OCI-LY1 (cell line): ENCODE measurements at regions not wholly inside any gene's neighbourhood (a gene's known extent, or its start where the extent isn't known, plus 50 kb on each side); places are given as distances from the start of the nearest gene placed in this dataset.

ENCODE experiments used
- H2AFZ ChIP-seq: fragments of 200-600 bp; sonication (generic), shearing (Covaris generic); 2 replicates; pipeline ENCODE4 v1.6.0; 2014; ENCODE audit warnings: antibody characterized with exemption, mild to moderate bottlenecking, low read length
- H3F3A ChIP-seq: fragments of 200-600 bp; sonication (generic), shearing (Covaris generic); 2 replicates; pipeline ENCODE4 v1.6.0; 2014; ENCODE audit warnings: mild to moderate bottlenecking, antibody characterized with exemption, low read length, moderate library complexity; ENCODE audit not compliant: insufficient read depth
- H3K27ac ChIP-seq: fragments of 200-600 bp; sonication (generic); 2 replicates; pipeline ENCODE4 v1.5.1; 2014; ENCODE audit warnings: low read length, mixed run types, mild to moderate bottlenecking, low read depth; ENCODE audit not compliant: poor library complexity, severe bottlenecking
- H3K27me3 ChIP-seq: fragments of 200-600 bp; sonication (generic); 2 replicates; pipeline ENCODE4 v1.6.0; 2014; ENCODE audit warnings: antibody characterized with exemption, mild to moderate bottlenecking, low read length, moderate library complexity; ENCODE audit not compliant: insufficient read depth
- H3K36me3 ChIP-seq: fragments of 200-600 bp; sonication (generic); 2 replicates; pipeline ENCODE4 v1.6.1; 2014; ENCODE audit warnings: mild to moderate bottlenecking, antibody characterized with exemption, low read length, moderate library complexity, mixed read lengths; ENCODE audit not compliant: insufficient read depth
- H3K4me1 ChIP-seq: fragments of 200-600 bp; sonication (generic); 2 replicates; pipeline ENCODE4 v1.5.1; 2014; ENCODE audit warnings: mild to moderate bottlenecking, low read length, moderate library complexity; ENCODE audit not compliant: insufficient read depth, severe bottlenecking
- H3K4me2 ChIP-seq: fragments of 200-600 bp; sonication (generic), shearing (Covaris generic); 2 replicates; pipeline ENCODE4 v1.6.1; 2014; ENCODE audit warnings: low read length
- H3K4me3 ChIP-seq: fragments of 200-600 bp; sonication (generic); 2 replicates; pipeline ENCODE4 v1.5.1; 2014; ENCODE audit warnings: low read length, low read depth, mild to moderate bottlenecking, mixed read lengths; ENCODE audit not compliant: poor library complexity, severe bottlenecking
- H3K79me2 ChIP-seq: fragments of 200-600 bp; shearing (Covaris generic); 2 replicates; pipeline ENCODE4 v1.6.1; 2016; ENCODE audit warnings: mixed run types, low read length, mixed read lengths; ENCODE audit not compliant: insufficient read depth
- H3K9ac ChIP-seq: fragments of 200-600 bp; sonication (generic), shearing (Covaris generic); 2 replicates; pipeline ENCODE4 v1.6.1; 2014; ENCODE audit warnings: mild to moderate bottlenecking, low read length, mixed read lengths
- H3K9me2 ChIP-seq: fragments of 200-600 bp; sonication (generic), shearing (Covaris generic); 2 replicates; pipeline ENCODE4 v1.6.1; 2014; ENCODE audit warnings: low read depth, mild to moderate bottlenecking, low read length, mixed read lengths
- H3K9me3 ChIP-seq: fragments of 200-600 bp; shearing (Covaris generic); 2 replicates; pipeline ENCODE4 v1.6.1; 2014; ENCODE audit warnings: low read length, mixed read lengths
- H4K20me1 ChIP-seq: fragments of 200-600 bp; sonication (generic), shearing (Covaris generic); 2 replicates; pipeline ENCODE4 v1.6.0; 2016; ENCODE audit warnings: mild to moderate bottlenecking, low read length; ENCODE audit not compliant: insufficient read depth
- EZH2 ChIP-seq: fragments of 200-600 bp; sonication (generic), shearing (Covaris generic); IDR thresholded peaks from 2 replicates; pipeline ENCODE4 v1.8.0; 2017; ENCODE audit warnings: borderline replicate concordance, mixed run types, mild to moderate bottlenecking, antibody characterized with exemption, low read length, moderate library complexity, mixed read lengths
- TF ChIP-seq, protein P1 (sequence below): fragments of 200-600 bp; sonication (generic), shearing (Covaris generic); IDR thresholded peaks from 2 replicates; pipeline ENCODE4 v1.5.1; 2017; ENCODE audit warnings: mild to moderate bottlenecking, antibody characterized with exemption, low read length, moderate library complexity, mixed read lengths

DNA sequence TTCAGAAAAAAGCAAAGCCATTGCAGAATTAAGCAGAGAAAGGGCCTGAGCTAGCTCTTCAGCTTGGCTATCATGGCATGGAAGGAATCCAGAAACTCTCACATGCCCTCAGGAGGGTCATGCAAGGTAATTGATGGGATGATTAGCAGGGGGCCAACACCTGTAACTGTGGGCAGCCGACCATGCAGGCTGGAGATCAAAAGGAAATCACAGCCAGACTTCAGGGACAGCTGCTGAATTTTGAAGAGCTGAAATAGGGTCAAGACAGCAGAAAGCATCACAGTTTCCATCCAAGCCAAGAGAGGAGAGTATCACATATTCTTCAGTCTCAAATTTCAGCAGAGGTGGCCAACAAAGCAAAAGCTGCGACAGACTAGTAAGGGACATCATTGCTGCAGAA is 239.6 kb upstream of the STEAP1 start:
- Histone ChIP-seq H3K79me2 (no peaks in the 10 kb centered on the region), H3K36me3 (no peaks in the 10 kb centered on the region), H3F3A (no peaks in the 10 kb centered on the region), H3K27ac (no peak overlapping the region), H3K9me2 (no peaks in the 10 kb centered on the region), H3K4me3 (no peak overlapping the region), H3K9ac (no peak overlapping the region), H3K9me3 (no peaks in the 10 kb centered on the region), H4K20me1 (no peaks in the 10 kb centered on the region), H3K4me1 (no peaks in the 10 kb centered on the region), H3K27me3 (no peaks in the 10 kb centered on the region), H2AFZ (no peak overlapping the region), H3K4me2 (no peak overlapping the region)
- TF ChIP-seq, protein P1, sequence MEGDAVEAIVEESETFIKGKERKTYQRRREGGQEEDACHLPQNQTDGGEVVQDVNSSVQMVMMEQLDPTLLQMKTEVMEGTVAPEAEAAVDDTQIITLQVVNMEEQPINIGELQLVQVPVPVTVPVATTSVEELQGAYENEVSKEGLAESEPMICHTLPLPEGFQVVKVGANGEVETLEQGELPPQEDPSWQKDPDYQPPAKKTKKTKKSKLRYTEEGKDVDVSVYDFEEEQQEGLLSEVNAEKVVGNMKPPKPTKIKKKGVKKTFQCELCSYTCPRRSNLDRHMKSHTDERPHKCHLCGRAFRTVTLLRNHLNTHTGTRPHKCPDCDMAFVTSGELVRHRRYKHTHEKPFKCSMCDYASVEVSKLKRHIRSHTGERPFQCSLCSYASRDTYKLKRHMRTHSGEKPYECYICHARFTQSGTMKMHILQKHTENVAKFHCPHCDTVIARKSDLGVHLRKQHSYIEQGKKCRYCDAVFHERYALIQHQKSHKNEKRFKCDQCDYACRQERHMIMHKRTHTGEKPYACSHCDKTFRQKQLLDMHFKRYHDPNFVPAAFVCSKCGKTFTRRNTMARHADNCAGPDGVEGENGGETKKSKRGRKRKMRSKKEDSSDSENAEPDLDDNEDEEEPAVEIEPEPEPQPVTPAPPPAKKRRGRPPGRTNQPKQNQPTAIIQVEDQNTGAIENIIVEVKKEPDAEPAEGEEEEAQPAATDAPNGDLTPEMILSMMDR = no peak
- TF ChIP-seq EZH2 = no peak

DNA sequence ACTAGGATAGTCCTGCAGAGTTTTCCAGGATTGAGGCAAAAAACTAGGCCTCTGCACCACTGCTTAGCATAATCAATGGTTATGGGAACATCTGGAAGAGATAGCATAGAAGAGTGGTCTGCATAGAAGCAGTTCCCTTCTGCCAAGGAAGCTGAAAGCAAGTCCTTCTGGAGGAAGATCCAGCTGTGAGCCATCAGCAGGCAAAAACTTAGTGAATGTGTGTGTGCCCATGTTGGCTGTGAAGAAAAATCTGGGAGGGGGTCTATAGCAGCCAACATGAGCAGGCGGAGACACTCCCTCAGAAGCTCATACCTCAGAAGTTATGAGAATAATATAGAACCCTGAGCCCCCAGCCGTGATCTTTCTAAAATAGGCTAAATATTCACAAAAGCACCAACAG is 228.1 kb upstream of the STEAP1 start:
- Histone ChIP-seq H3K36me3 (no peaks in the 10 kb centered on the region), H3F3A (no peaks in the 10 kb centered on the region), H3K9me3 (no peaks in the 10 kb centered on the region), H2AFZ (no peak overlapping the region), H3K27me3 (no peaks in the 10 kb centered on the region), H3K4me2 (no peak overlapping the region), H4K20me1 (no peaks in the 10 kb centered on the region), H3K79me2 (no peaks in the 10 kb centered on the region), H3K27ac (no peak overlapping the region), H3K9ac (no peak overlapping the region), H3K4me1 (no peaks in the 10 kb centered on the region), H3K4me3 (no peak overlapping the region), H3K9me2 (no peaks in the 10 kb centered on the region; the same call in 1 of the 2 replicates)
- no peak for TF ChIP-seq EZH2
- TF ChIP-seq, protein P1 = no peak

DNA sequence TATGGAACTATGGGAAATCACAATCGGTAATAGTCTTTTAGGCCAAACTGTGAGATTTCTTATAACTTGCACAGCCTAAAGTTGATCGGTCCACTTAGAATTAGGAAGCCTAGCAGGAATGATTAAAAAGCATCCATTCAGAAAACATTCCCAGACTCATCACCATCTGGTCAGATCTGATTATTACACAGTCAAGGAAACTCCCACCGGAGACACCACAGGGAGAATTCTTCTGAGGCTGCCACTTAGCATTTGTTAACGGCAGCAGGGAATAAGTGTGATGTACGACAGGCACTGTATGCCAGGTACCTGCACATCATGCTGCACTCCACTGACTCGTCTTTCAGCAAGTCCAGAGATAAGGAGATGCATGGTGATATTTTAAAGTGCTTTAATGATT is 227.6 kb upstream of the STEAP1 start:
- Histone ChIP-seq H3K4me3 (no peak overlapping the region), H3F3A (no peaks in the 10 kb centered on the region), H3K9me3 (no peaks in the 10 kb centered on the region), H3K9me2 (no peaks in the 10 kb centered on the region; the same call in 1 of the 2 replicates), H3K4me1 (no peaks in the 10 kb centered on the region), H4K20me1 (no peaks in the 10 kb centered on the region), H3K4me2 (no peak overlapping the region), H3K27ac (no peak overlapping the region), H2AFZ (no peak overlapping the region), H3K27me3 (no peaks in the 10 kb centered on the region), H3K9ac (no peak overlapping the region), H3K79me2 (no peaks in the 10 kb centered on the region), H3K36me3 (no peaks in the 10 kb centered on the region)
- TF ChIP-seq, protein P1 = no peak
- no peak for TF ChIP-seq EZH2
